ENCODE measurements at regions not wholly inside any gene's neighbourhood (a gene's known extent, or its start where the extent isn't known, plus 50 kb on each side); places are given as distances from the start of the nearest gene placed in this dataset.

DNA sequence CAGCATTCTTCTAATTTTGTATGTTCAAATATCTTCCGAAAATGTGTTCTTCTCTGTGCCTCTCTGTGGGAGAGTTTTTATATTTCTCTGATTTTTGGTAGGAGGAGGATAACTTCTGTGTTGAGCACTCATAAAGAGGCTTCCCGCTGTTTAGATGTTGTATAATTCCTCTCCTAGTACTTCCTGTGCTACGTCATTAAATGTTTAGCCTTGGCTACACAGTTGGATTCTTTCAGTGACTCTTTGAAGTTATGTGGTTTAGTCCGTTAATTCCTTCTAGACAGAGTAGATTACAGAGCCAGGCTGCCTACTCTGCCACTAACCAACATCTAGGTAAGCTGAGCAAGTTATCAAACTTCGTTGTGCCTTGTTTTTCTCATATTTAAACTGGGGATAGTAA is 302.6 kb downstream of the OSTF1 start:
- H3K4me3 ChIP-seq (replicated peaks in 1 of 2; ENCODE audit: low read depth in 1 of 2, low read length in 2 of 2) = no peak overlapping the region
- ChIA-PET CTCF (no interaction called here), POLR2A (no interaction called here), RAD21 (ENCODE audit: low non-redundant PET in 1 of 2, low total read pairs in 2 of 2, uncharacterized antibody in 2 of 2, unreplicated experiment in 2 of 2) (interaction anchor here in 1 of 2 experiments (0.6 kb wide), 1 partner anchor 85 kb away, joined by 5 read pairs; no protein-coding TSS in a partner anchor)
- no peak overlapping the region for H3K9ac ChIP-seq (ENCODE audit: low read length)
- TF ChIP-seq FOSL1 (IDR thresholded peaks at IDR 0.05; ENCODE audit: low read depth) (no peak), EGR1 (IDR thresholded peaks at IDR 0.05; ENCODE audit: low read depth) (no peak), POLR2A (IDR thresholded peaks at IDR 0.05; ENCODE audit: borderline replicate concordance, extremely low read depth, insufficient read depth, insufficient read length) (no peak), JUND (IDR thresholded peaks at IDR 0.05) (no peak), TCF7L2 (IDR thresholded peaks at IDR 0.05; ENCODE audit: borderline replicate concordance, extremely low read depth, insufficient read depth, insufficient read length) (no peak), POLR2AphosphoS5 (IDR thresholded peaks at IDR 0.05; ENCODE audit: low read depth, low read length) (no peak), YY1 (IDR thresholded peaks at IDR 0.05; ENCODE audit: extremely low read depth, insufficient replicate concordance, low read depth, low read length) (no peak)
- TF ChIP-seq, protein P1, sequence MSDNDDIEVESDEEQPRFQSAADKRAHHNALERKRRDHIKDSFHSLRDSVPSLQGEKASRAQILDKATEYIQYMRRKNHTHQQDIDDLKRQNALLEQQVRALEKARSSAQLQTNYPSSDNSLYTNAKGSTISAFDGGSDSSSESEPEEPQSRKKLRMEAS (IDR thresholded peaks at IDR 0.05) = no peak
- TF ChIP-seq, protein P2, sequence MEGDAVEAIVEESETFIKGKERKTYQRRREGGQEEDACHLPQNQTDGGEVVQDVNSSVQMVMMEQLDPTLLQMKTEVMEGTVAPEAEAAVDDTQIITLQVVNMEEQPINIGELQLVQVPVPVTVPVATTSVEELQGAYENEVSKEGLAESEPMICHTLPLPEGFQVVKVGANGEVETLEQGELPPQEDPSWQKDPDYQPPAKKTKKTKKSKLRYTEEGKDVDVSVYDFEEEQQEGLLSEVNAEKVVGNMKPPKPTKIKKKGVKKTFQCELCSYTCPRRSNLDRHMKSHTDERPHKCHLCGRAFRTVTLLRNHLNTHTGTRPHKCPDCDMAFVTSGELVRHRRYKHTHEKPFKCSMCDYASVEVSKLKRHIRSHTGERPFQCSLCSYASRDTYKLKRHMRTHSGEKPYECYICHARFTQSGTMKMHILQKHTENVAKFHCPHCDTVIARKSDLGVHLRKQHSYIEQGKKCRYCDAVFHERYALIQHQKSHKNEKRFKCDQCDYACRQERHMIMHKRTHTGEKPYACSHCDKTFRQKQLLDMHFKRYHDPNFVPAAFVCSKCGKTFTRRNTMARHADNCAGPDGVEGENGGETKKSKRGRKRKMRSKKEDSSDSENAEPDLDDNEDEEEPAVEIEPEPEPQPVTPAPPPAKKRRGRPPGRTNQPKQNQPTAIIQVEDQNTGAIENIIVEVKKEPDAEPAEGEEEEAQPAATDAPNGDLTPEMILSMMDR (IDR thresholded peaks at IDR 0.05 in 2 of 3, conservative IDR thresholded peaks at IDR 0.05 in 1 of 3; ENCODE audit: borderline replicate concordance in 1 of 3, insufficient read depth in 1 of 3, low read depth in 2 of 3, low read length in 2 of 3) = no peak
- TF ChIP-seq, protein P3, sequence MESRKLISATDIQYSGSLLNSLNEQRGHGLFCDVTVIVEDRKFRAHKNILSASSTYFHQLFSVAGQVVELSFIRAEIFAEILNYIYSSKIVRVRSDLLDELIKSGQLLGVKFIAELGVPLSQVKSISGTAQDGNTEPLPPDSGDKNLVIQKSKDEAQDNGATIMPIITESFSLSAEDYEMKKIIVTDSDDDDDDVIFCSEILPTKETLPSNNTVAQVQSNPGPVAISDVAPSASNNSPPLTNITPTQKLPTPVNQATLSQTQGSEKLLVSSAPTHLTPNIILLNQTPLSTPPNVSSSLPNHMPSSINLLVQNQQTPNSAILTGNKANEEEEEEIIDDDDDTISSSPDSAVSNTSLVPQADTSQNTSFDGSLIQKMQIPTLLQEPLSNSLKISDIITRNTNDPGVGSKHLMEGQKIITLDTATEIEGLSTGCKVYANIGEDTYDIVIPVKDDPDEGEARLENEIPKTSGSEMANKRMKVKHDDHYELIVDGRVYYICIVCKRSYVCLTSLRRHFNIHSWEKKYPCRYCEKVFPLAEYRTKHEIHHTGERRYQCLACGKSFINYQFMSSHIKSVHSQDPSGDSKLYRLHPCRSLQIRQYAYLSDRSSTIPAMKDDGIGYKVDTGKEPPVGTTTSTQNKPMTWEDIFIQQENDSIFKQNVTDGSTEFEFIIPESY (IDR thresholded peaks at IDR 0.05; ENCODE audit: extremely low read depth, insufficient replicate concordance, low read length) = no peak
- H3K4me1 ChIP-seq (ENCODE audit: control insufficient read depth in 1 of 2, insufficient read depth in 2 of 2, low read length in 2 of 2) = no peaks in the 10 kb centered on the region
- DNase-seq (ENCODE audit: low read depth, low spot score) (no peak), ATAC-seq (no peak)
- BruUV-seq (replicated peaks) = no TSS peak
- intact Hi-C loops (cut with micrococcal nuclease) = no loop called here
- no peaks in the 10 kb centered on the region for H3K9me2 ChIP-seq (ENCODE audit: insufficient read depth)
- H3K27me3 ChIP-seq (ENCODE audit: insufficient read depth, low read length) = peaks cover 8% of the 10 kb centered on the region; the same call in 1 of the 2 replicates
- H3K36me3 ChIP-seq (ENCODE audit: control insufficient read depth in 1 of 2, insufficient read depth in 2 of 2, low read length in 2 of 2) = no peaks in the 10 kb centered on the region
- H3K9me3 ChIP-seq (ENCODE audit: control insufficient read depth in 1 of 2, insufficient read depth in 1 of 2, low read depth in 1 of 2, low read length in 2 of 2) = no peaks in the 10 kb centered on the region
- H4K20me1 ChIP-seq (ENCODE audit: insufficient read depth) = no peaks in the 10 kb centered on the region
- H3K4me2 ChIP-seq (ENCODE audit: low read length) = no peak overlapping the region
- H3K79me2 ChIP-seq (ENCODE audit: insufficient read depth, low read length) = no peaks in the 10 kb centered on the region
- no peak overlapping the region for H3K27ac ChIP-seq (ENCODE audit: low read depth, low read length)
- no peak overlapping the region for H2AFZ ChIP-seq (ENCODE audit: low read depth, low read length, poor library complexity, severe bottlenecking)
